ENCODE measurements at regions not wholly inside any gene's neighbourhood (a gene's known extent, or its start where the extent isn't known, plus 50 kb on each side); places are given as distances from the start of the nearest gene placed in this dataset.

- Histone ChIP-seq H3K79me1 (replicated peaks; ENCODE audit: low read length, poor library complexity, severe bottlenecking) (no peaks in the 10 kb centered on the region), H3K4me3 (ENCODE audit: insufficient read depth in 1 of 2, low read depth in 1 of 2, low read length in 2 of 2) (no peak overlapping the region), H3K27ac (ENCODE audit: low read length, poor library complexity, severe bottlenecking) (no peak overlapping the region), H2AK5ac (ENCODE audit: low read length, severe bottlenecking) (no peak overlapping the region), H3K9me3 (ENCODE audit: control insufficient read depth, low read length) (no peaks in the 10 kb centered on the region), H2BK12ac (ENCODE audit: low read length in 2 of 2) (no peak overlapping the region), H3K4me2 (ENCODE audit: low read length, poor library complexity, severe bottlenecking) (no peak overlapping the region), H2BK5ac (ENCODE audit: low read depth, low read length, poor library complexity, severe bottlenecking) (no peak overlapping the region), H2BK15ac (ENCODE audit: low read depth, poor library complexity, severe bottlenecking) (no peak overlapping the region), H3K36me3 (ENCODE audit: control insufficient read depth in 1 of 2, insufficient read depth in 2 of 2, low read depth in 1 of 2, low read length in 2 of 2) (no peaks in the 10 kb centered on the region), H4K91ac (ENCODE audit: low read length) (no peak overlapping the region), H3K9ac (ENCODE audit: low read length) (peak overlapping the region; percentile 23), H2AFZ (ENCODE audit: low read depth, low read length) (no peak overlapping the region), H4K8ac (ENCODE audit: low read length) (no peak overlapping the region), H3K4ac (ENCODE audit: low read depth in 1 of 2, low read length in 2 of 2) (no peak overlapping the region), H3K4me1 (ENCODE audit: control insufficient read depth, insufficient read depth, low read depth, low read length) (no peaks in the 10 kb centered on the region), H3K14ac (ENCODE audit: low read length in 2 of 2) (no peak overlapping the region), H3K27me3 (ENCODE audit: control insufficient read depth in 1 of 2, insufficient read depth in 1 of 2, low read length in 2 of 2) (no peaks in the 10 kb centered on the region), H3K18ac (ENCODE audit: low read depth in 1 of 2, low read length in 2 of 2) (no peak overlapping the region), H2BK120ac (ENCODE audit: low read depth, low read length) (no peak overlapping the region), H3K23ac (ENCODE audit: low read length in 2 of 2) (no peak overlapping the region)
- no peak for DNase-seq
- no CpG with 5 or more reads among the region's 1 CpG for WGBS
Measured at GRCh38 chr13:37194428-37194861, 89.0 kb upstream of the CSNK1A1L start.

GRCh38 chr13:37192956-37193355 lies 87.5 kb upstream of the CSNK1A1L start:
- Histone ChIP-seq H3K79me1 (replicated peaks; ENCODE audit: low read length, poor library complexity, severe bottlenecking) (no peaks in the 10 kb centered on the region), H4K8ac (ENCODE audit: low read length) (no peak overlapping the region), H4K91ac (ENCODE audit: low read length) (no peak overlapping the region), H3K9me3 (ENCODE audit: control insufficient read depth, low read length) (no peaks in the 10 kb centered on the region), H2BK12ac (ENCODE audit: low read length in 2 of 2) (no peak overlapping the region), H3K4me3 (ENCODE audit: insufficient read depth in 1 of 2, low read depth in 1 of 2, low read length in 2 of 2) (peak overlapping the region in 1 of 2 experiments; percentile 16), H3K36me3 (ENCODE audit: control insufficient read depth in 1 of 2, insufficient read depth in 2 of 2, low read depth in 1 of 2, low read length in 2 of 2) (no peaks in the 10 kb centered on the region), H2AK5ac (ENCODE audit: low read length, severe bottlenecking) (no peak overlapping the region), H3K23ac (ENCODE audit: low read length in 2 of 2) (no peak overlapping the region), H3K27me3 (ENCODE audit: control insufficient read depth in 1 of 2, insufficient read depth in 1 of 2, low read length in 2 of 2) (no peaks in the 10 kb centered on the region), H2BK120ac (ENCODE audit: low read depth, low read length) (no peak overlapping the region), H3K4ac (ENCODE audit: low read depth in 1 of 2, low read length in 2 of 2) (peak overlapping the region in 1 of 2 experiments; percentile 16), H3K27ac (ENCODE audit: low read length, poor library complexity, severe bottlenecking) (no peak overlapping the region), H2BK5ac (ENCODE audit: low read depth, low read length, poor library complexity, severe bottlenecking) (no peak overlapping the region), H3K4me2 (ENCODE audit: low read length, poor library complexity, severe bottlenecking) (no peak overlapping the region), H3K18ac (ENCODE audit: low read depth in 1 of 2, low read length in 2 of 2) (no peak overlapping the region), H2AFZ (ENCODE audit: low read depth, low read length) (no peak overlapping the region), H3K4me1 (ENCODE audit: control insufficient read depth, insufficient read depth, low read depth, low read length) (no peaks in the 10 kb centered on the region), H3K14ac (ENCODE audit: low read length in 2 of 2) (no peak overlapping the region), H2BK15ac (ENCODE audit: low read depth, poor library complexity, severe bottlenecking) (no peak overlapping the region), H3K9ac (ENCODE audit: low read length) (peak overlapping the region; percentile 12)
- 53% methylated on average over 1 of the region's 2 CpGs for WGBS
- no peak for DNase-seq

GRCh38 chr13:37187621-37188020 lies 82.2 kb upstream of the CSNK1A1L start:
- no peak overlapping the region for H4K91ac ChIP-seq (ENCODE audit: low read length)
- H3K36me3 ChIP-seq (ENCODE audit: control insufficient read depth in 1 of 2, insufficient read depth in 2 of 2, low read depth in 1 of 2, low read length in 2 of 2): no peaks in the 10 kb centered on the region
- H3K23ac ChIP-seq (ENCODE audit: low read length in 2 of 2): no peak overlapping the region
- no peak overlapping the region for H2BK12ac ChIP-seq (ENCODE audit: low read length in 2 of 2)
- H3K27ac ChIP-seq (ENCODE audit: low read length, poor library complexity, severe bottlenecking): no peak overlapping the region
- no peak overlapping the region for H2BK120ac ChIP-seq (ENCODE audit: low read depth, low read length)
- H3K4me1 ChIP-seq (ENCODE audit: control insufficient read depth, insufficient read depth, low read depth, low read length): no peaks in the 10 kb centered on the region
- no peak overlapping the region for H2AFZ ChIP-seq (ENCODE audit: low read depth, low read length)
- no peak for DNase-seq
- H3K4me3 ChIP-seq (ENCODE audit: insufficient read depth in 1 of 2, low read depth in 1 of 2, low read length in 2 of 2): no peak overlapping the region
- no peaks in the 10 kb centered on the region for H3K9me3 ChIP-seq (ENCODE audit: control insufficient read depth, low read length)
- no peak overlapping the region for H4K8ac ChIP-seq (ENCODE audit: low read length)
- H3K79me1 ChIP-seq (replicated peaks; ENCODE audit: low read length, poor library complexity, severe bottlenecking): no peaks in the 10 kb centered on the region
- H2BK5ac ChIP-seq (ENCODE audit: low read depth, low read length, poor library complexity, severe bottlenecking): no peak overlapping the region
- no peak overlapping the region for H2BK15ac ChIP-seq (ENCODE audit: low read depth, poor library complexity, severe bottlenecking)
- no peaks in the 10 kb centered on the region for H3K27me3 ChIP-seq (ENCODE audit: control insufficient read depth in 1 of 2, insufficient read depth in 1 of 2, low read length in 2 of 2)
- no peak overlapping the region for H3K18ac ChIP-seq (ENCODE audit: low read depth in 1 of 2, low read length in 2 of 2)
- no peak overlapping the region for H3K4me2 ChIP-seq (ENCODE audit: low read length, poor library complexity, severe bottlenecking)
- no peak overlapping the region for H3K4ac ChIP-seq (ENCODE audit: low read depth in 1 of 2, low read length in 2 of 2)
- H3K9ac ChIP-seq (ENCODE audit: low read length): no peak overlapping the region
- no peak overlapping the region for H3K14ac ChIP-seq (ENCODE audit: low read length in 2 of 2)
- no peak overlapping the region for H2AK5ac ChIP-seq (ENCODE audit: low read length, severe bottlenecking)

- H2BK120ac ChIP-seq (ENCODE audit: low read depth, low read length): no peak overlapping the region
- no peak overlapping the region for H2AFZ ChIP-seq (ENCODE audit: low read depth, low read length)
- no peak overlapping the region for H3K4me2 ChIP-seq (ENCODE audit: low read length, poor library complexity, severe bottlenecking)
- H3K9me3 ChIP-seq (ENCODE audit: control insufficient read depth, low read length): no peaks in the 10 kb centered on the region
- no peak overlapping the region for H2BK12ac ChIP-seq (ENCODE audit: low read length in 2 of 2)
- H2AK5ac ChIP-seq (ENCODE audit: low read length, severe bottlenecking): no peak overlapping the region
- H3K23ac ChIP-seq (ENCODE audit: low read length in 2 of 2): no peak overlapping the region
- 100% methylated on average over 1 of the region's 2 CpGs for WGBS
- H3K36me3 ChIP-seq (ENCODE audit: control insufficient read depth in 1 of 2, insufficient read depth in 2 of 2, low read depth in 1 of 2, low read length in 2 of 2): no peaks in the 10 kb centered on the region
- no peak overlapping the region for H3K9ac ChIP-seq (ENCODE audit: low read length)
- H3K27ac ChIP-seq (ENCODE audit: low read length, poor library complexity, severe bottlenecking): no peak overlapping the region
- H2BK5ac ChIP-seq (ENCODE audit: low read depth, low read length, poor library complexity, severe bottlenecking): no peak overlapping the region
- H3K18ac ChIP-seq (ENCODE audit: low read depth in 1 of 2, low read length in 2 of 2): no peak overlapping the region
- no peak overlapping the region for H3K4me3 ChIP-seq (ENCODE audit: insufficient read depth in 1 of 2, low read depth in 1 of 2, low read length in 2 of 2)
- H2BK15ac ChIP-seq (ENCODE audit: low read depth, poor library complexity, severe bottlenecking): no peak overlapping the region
- no peaks in the 10 kb centered on the region for H3K79me1 ChIP-seq (replicated peaks; ENCODE audit: low read length, poor library complexity, severe bottlenecking)
- H3K4ac ChIP-seq (ENCODE audit: low read depth in 1 of 2, low read length in 2 of 2): no peak overlapping the region
- no peaks in the 10 kb centered on the region for H3K27me3 ChIP-seq (ENCODE audit: control insufficient read depth in 1 of 2, insufficient read depth in 1 of 2, low read length in 2 of 2)
- H4K8ac ChIP-seq (ENCODE audit: low read length): no peak overlapping the region
- DNase-seq: no peak
- H3K14ac ChIP-seq (ENCODE audit: low read length in 2 of 2): no peak overlapping the region
- H4K91ac ChIP-seq (ENCODE audit: low read length): no peak overlapping the region
- H3K4me1 ChIP-seq (ENCODE audit: control insufficient read depth, insufficient read depth, low read depth, low read length): no peaks in the 10 kb centered on the region
Measured at GRCh38 chr13:37187105-37187504, 81.6 kb upstream of the CSNK1A1L start.
